Glutamatergic neuron (in vitro differentiated cells): ENCODE measurements at regions not wholly inside any gene's neighbourhood (a gene's known extent, or its start where the extent isn't known, plus 50 kb on each side); places are given as distances from the start of the nearest gene placed in this dataset.

Experiments used
- DNase-seq: peaks from one replicate; pipeline ENCODE4 v3.0.0; 2022
- H3K27ac Mint-ChIP-seq: one replicate; pipeline ENCODE4 v1.8.0; 2020; ENCODE audit warnings: mild to moderate bottlenecking, mixed read lengths, inconsistent platforms; ENCODE audit not compliant: unreplicated experiment
- H3K27me3 Mint-ChIP-seq: one replicate; pipeline ENCODE4 v1.8.0; 2020; ENCODE audit warnings: mild to moderate bottlenecking, moderate library complexity, mixed read lengths, inconsistent platforms; ENCODE audit not compliant: unreplicated experiment
- H3K36me3 Mint-ChIP-seq: one replicate; pipeline ENCODE4 v1.8.0; 2020; ENCODE audit warnings: mild to moderate bottlenecking, mixed read lengths, inconsistent platforms; ENCODE audit not compliant: unreplicated experiment
- H3K4me1 Mint-ChIP-seq: one replicate; pipeline ENCODE4 v1.8.0; 2020; ENCODE audit warnings: mild to moderate bottlenecking, low read depth, mixed read lengths, inconsistent platforms; ENCODE audit not compliant: unreplicated experiment
- H3K4me3 Mint-ChIP-seq: one replicate; pipeline ENCODE4 v1.8.0; 2020; ENCODE audit warnings: mild to moderate bottlenecking, mixed read lengths, inconsistent platforms; ENCODE audit not compliant: unreplicated experiment
- H3K9me3 Mint-ChIP-seq: one replicate; pipeline ENCODE4 v1.8.0; 2020; ENCODE audit warnings: mild to moderate bottlenecking, moderate library complexity, mixed read lengths, inconsistent platforms; ENCODE audit not compliant: unreplicated experiment
- TF ChIP-seq, protein P1 (sequence below): fragments of 200-600 bp; sonication (generic); IDR thresholded peaks from one replicate; pipeline ENCODE4 v1.5.0; 2021; ENCODE audit not compliant: partially characterized antibody, unreplicated experiment

DNA sequence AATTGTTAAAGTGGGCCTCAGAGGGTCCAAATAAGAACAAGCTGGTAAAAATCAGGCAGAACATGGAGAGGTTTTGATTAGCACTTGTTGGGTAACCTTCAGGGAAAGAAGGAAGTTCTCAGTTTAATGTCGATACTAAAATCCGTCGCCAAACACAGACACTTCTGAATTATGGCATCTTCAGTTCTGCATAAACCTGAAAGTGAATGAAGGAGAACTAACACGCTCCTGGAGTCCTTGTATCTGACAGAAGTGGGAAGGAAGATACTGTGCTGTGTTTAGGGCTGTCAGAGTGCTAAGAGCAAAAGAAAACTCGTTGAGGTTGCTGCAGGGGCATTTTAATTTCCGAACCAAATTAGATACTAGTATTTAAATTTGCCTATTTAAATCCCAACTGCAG is 106.2 kb downstream of the TMA16 start:
- no peak overlapping the region for H3K27ac Mint-ChIP-seq
- TF ChIP-seq, protein P1, sequence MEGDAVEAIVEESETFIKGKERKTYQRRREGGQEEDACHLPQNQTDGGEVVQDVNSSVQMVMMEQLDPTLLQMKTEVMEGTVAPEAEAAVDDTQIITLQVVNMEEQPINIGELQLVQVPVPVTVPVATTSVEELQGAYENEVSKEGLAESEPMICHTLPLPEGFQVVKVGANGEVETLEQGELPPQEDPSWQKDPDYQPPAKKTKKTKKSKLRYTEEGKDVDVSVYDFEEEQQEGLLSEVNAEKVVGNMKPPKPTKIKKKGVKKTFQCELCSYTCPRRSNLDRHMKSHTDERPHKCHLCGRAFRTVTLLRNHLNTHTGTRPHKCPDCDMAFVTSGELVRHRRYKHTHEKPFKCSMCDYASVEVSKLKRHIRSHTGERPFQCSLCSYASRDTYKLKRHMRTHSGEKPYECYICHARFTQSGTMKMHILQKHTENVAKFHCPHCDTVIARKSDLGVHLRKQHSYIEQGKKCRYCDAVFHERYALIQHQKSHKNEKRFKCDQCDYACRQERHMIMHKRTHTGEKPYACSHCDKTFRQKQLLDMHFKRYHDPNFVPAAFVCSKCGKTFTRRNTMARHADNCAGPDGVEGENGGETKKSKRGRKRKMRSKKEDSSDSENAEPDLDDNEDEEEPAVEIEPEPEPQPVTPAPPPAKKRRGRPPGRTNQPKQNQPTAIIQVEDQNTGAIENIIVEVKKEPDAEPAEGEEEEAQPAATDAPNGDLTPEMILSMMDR: no peak
- H3K27me3 Mint-ChIP-seq: no peaks in the 10 kb centered on the region
- H3K9me3 Mint-ChIP-seq: no peaks in the 10 kb centered on the region
- H3K4me1 Mint-ChIP-seq: no peaks in the 10 kb centered on the region
- no peak for DNase-seq
- no peak overlapping the region for H3K4me3 Mint-ChIP-seq
- no peaks in the 10 kb centered on the region for H3K36me3 Mint-ChIP-seq

DNA sequence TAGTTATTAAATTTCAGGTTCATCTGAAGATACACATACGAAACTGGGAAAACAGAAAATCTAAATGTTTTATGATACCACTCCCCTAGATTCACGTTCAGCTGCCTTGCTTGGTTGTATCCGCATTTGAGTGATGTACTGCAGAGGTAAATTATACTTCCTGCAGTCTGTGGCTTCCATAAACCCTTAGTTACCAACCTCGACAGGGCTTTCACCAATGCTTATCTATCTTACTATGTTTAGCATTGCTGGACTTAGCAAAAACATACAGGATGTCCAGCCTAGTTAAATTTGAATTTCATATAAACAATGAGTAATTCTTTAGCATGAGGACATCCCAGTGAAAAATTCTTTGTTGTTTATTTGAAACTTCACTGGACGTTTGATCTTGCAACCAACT is 108.8 kb downstream of the TMA16 start:
- Mint-ChIP-seq H3K27ac (no peak overlapping the region), H3K4me3 (no peak overlapping the region), H3K4me1 (no peaks in the 10 kb centered on the region), H3K36me3 (no peaks in the 10 kb centered on the region), H3K27me3 (no peaks in the 10 kb centered on the region), H3K9me3 (no peaks in the 10 kb centered on the region)
- DNase-seq: no peak
- TF ChIP-seq, protein P1: no peak

DNA sequence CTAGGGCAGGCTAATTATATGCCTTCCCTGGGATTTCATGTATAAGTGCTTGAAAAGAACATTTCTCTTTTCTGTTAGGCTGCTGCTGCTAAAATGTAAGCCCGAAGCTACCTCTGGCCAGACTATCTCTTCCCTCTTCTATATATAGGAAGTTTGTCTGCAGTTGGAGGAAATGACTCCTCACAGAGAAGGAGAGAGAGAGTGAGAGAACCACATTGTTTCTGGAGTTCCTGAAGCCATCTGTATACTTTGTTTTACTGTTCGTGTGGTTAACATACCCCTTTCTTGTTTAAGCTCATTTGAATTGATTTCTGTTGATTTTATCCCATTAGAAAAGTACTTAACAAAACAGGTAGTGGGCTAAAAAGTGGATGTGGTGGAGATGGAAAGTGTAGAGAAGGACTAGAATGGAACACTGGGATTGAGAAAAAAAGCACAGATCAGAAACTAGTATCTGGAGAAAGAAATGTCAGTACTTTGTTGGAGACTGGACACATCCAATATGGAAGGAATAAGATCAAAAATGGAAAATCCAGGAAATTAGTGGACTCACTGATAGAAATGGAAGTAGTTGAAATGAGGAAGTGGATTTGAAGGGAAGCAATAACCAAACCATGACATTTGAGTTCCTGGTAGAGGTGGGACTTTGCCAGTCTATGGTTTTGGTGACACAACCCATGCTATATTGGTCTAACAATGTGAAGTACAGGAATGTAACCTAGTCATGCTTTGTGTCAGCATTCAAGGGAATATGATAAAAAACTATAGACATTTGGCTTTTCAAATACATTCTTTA is 112.6 kb downstream of the TMA16 start:
- H3K9me3 Mint-ChIP-seq: no peaks in the 10 kb centered on the region
- peaks cover 2% of the 10 kb centered on the region for H3K4me1 Mint-ChIP-seq
- no peaks in the 10 kb centered on the region for H3K36me3 Mint-ChIP-seq
- H3K4me3 Mint-ChIP-seq: no peak overlapping the region
- no peaks in the 10 kb centered on the region for H3K27me3 Mint-ChIP-seq
- TF ChIP-seq, protein P1: no peak
- DNase-seq: no peak
- H3K27ac Mint-ChIP-seq: no peak overlapping the region

DNA sequence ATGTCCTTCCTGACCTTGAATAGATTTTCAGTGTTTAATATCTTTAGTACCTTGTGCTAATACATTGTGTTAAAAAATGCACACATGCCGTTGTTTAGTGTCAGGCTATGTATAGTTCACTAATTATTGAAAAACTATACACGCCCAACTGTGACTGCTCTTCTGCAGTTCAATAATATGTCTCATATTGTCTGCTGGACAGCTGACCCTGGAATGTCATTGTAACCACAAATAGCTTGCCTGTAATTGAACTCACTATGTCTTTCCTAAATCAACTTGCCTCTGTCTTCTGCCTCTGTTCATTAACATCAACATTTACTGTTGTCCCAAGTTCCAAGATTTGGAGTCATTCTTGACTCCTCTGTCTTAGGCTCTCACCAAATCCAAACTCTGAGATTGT is 114.5 kb downstream of the TMA16 start:
- Mint-ChIP-seq H3K9me3 (no peaks in the 10 kb centered on the region), H3K4me3 (no peak overlapping the region), H3K36me3 (no peaks in the 10 kb centered on the region), H3K4me1 (peaks cover 2% of the 10 kb centered on the region), H3K27ac (no peak overlapping the region), H3K27me3 (no peaks in the 10 kb centered on the region)
- no peak for DNase-seq
- TF ChIP-seq, protein P1: no peak

DNA sequence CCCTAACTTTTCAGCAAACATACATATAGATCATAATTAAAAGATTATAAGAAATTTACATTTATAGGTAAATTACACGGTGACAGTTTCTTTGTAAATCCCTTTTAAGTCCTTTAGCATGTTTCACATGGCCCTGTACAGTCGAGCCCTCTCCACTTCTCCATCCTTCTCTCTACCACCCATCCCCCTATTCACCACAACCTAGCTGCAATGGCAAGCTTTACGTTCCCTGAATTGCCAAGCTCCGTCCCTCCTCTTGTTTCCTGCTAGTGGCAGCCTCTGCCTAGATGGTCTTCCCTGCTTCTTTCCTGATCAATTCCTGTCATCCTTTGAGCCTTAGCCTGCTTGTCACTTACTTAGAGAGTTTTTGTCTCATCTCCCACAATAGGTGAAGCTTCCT is 116.2 kb downstream of the TMA16 start:
- no peaks in the 10 kb centered on the region for H3K27me3 Mint-ChIP-seq
- H3K36me3 Mint-ChIP-seq: no peaks in the 10 kb centered on the region
- TF ChIP-seq, protein P1: no peak
- peaks cover 2% of the 10 kb centered on the region for H3K4me1 Mint-ChIP-seq
- no peak for DNase-seq
- no peak overlapping the region for H3K4me3 Mint-ChIP-seq
- no peaks in the 10 kb centered on the region for H3K9me3 Mint-ChIP-seq
- no peak overlapping the region for H3K27ac Mint-ChIP-seq
